Esophagus squamous epithelium (tissue), 5 donors: ENCODE measurements at regions not wholly inside any gene's neighbourhood (a gene's known extent, or its start where the extent isn't known, plus 50 kb on each side); places are given as distances from the start of the nearest gene placed in this dataset.

ENCODE experiments used
- DNase-seq: peaks from one replicate; lab custom pipeline; 2025; lab: John Stamatoyannopoulos, UW
- H3K27ac ChIP-seq, 4 donors: fragments of 200-600 bp; sonication (generic); one replicate each; pipeline ENCODE4 v1.5.1; 2016 to 2019; ENCODE audit warnings: mild to moderate bottlenecking in 1 of 4
- H3K27me3 ChIP-seq, 4 donors: fragments of 200-600 bp; sonication (generic); 1 replicate in 3 of 4; 2 replicates in 1 of 4; pipeline versions ENCODE4 v1.5.1 to v1.6.0; 2017 to 2021; ENCODE audit warnings: antibody characterized with exemption in 1 of 4
- H3K36me3 ChIP-seq, 3 donors: fragments of 200-600 bp; sonication (generic); one replicate each; pipeline ENCODE4 v1.5.1; 2016 to 2019
- H3K4me1 ChIP-seq, 3 donors: fragments of 200-600 bp; sonication (generic); one replicate each; pipeline ENCODE4 v1.5.1; 2017 to 2019
- H3K4me3 ChIP-seq, 4 donors: fragments of 200-600 bp; sonication (generic); 1 replicate in 3 of 4; 2 replicates in 1 of 4; pipeline ENCODE4 v1.5.1; 2016 to 2019; ENCODE audit warnings: mild to moderate bottlenecking in 2 of 4, moderate library complexity in 1 of 4
- H3K9me3 ChIP-seq, 3 donors: fragments of 200-600 bp; sonication (generic); one replicate each; pipeline ENCODE4 v1.5.1; 2016 to 2019
- POLR2A ChIP-seq, 4 donors: fragments of 450-650 bp; IDR thresholded peaks; one replicate each; pipeline ENCODE4 v1.6.1; 2017; ENCODE audit warnings: antibody characterized with exemption in 4 of 4, mild to moderate bottlenecking in 4 of 4, moderate library complexity in 3 of 4
- WGBS, 2 donors: methylation state at CpG; one replicate each; pipeline ENCODE4 v1.1.5; 2018; 5-methylcytosine and 5-hydroxymethylcytosine counted together
- intact Hi-C: fragments of 100-400 bp; cut with DNase I; formaldehyde crosslinking; loops from one replicate; pipeline ENCODE4 v1.15.0; 2022
- TF ChIP-seq, protein P1 (sequence below), 6 experiments: fragments of 450-650 bp in 4 of 6; fragments of 200-600 bp in 2 of 6; sonication (generic) in 2 of 6; IDR thresholded peaks; one replicate each; pipeline ENCODE4 v1.5.1; 2016 to 2019; ENCODE audit warnings: antibody characterized with exemption in 6 of 6, mild to moderate bottlenecking in 4 of 6, moderate library complexity in 4 of 6
- donor health status: DM: yes; HTN: yes; CAD: no.

- no peaks in the 10 kb centered on the region for H3K36me3 ChIP-seq
- DNase-seq = no peak
- no peaks in the 10 kb centered on the region for H3K9me3 ChIP-seq
- no peaks in the 10 kb centered on the region for H3K4me1 ChIP-seq
- no peak overlapping the region for H3K27ac ChIP-seq
- intact Hi-C loops = no loop called here
- H3K4me3 ChIP-seq = no peak overlapping the region
- WGBS, 2 donors = 60 to 65% methylated on average over 5 to 6 of the region's 6 CpGs
- TF ChIP-seq, protein P1, sequence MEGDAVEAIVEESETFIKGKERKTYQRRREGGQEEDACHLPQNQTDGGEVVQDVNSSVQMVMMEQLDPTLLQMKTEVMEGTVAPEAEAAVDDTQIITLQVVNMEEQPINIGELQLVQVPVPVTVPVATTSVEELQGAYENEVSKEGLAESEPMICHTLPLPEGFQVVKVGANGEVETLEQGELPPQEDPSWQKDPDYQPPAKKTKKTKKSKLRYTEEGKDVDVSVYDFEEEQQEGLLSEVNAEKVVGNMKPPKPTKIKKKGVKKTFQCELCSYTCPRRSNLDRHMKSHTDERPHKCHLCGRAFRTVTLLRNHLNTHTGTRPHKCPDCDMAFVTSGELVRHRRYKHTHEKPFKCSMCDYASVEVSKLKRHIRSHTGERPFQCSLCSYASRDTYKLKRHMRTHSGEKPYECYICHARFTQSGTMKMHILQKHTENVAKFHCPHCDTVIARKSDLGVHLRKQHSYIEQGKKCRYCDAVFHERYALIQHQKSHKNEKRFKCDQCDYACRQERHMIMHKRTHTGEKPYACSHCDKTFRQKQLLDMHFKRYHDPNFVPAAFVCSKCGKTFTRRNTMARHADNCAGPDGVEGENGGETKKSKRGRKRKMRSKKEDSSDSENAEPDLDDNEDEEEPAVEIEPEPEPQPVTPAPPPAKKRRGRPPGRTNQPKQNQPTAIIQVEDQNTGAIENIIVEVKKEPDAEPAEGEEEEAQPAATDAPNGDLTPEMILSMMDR (IDR thresholded peaks at IDR 0.05) = no peak
- no peak for TF ChIP-seq POLR2A (IDR thresholded peaks at IDR 0.05)
- no peaks in the 10 kb centered on the region for H3K27me3 ChIP-seq
Observed at GRCh38 chr12:85445060-85445938, 165.3 kb downstream of the ALX1 start.

DNA sequence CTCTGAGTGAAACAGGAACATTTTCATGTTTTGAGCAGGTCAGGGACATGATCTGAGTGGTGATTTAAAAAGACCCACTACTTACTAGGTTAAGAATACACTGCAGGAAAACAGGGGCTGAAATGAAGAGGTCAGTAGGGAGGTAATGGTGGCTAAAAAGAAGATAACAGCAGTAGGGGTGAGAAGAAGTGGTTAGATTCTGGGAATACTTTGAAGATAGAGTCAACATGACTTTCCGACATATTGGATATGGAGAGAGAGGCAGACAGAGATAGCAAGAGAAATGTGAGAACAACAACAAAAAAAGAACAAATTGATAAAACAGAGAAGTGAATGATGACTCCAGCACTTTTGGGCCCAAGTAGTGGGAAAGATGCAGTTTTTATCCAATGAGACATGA, 168.0 kb downstream of the ALX1 start:
- no peak for DNase-seq
- H3K36me3 ChIP-seq = no peaks in the 10 kb centered on the region
- TF ChIP-seq, protein P1 (IDR thresholded peaks at IDR 0.05) = no peak
- no peak for TF ChIP-seq POLR2A (IDR thresholded peaks at IDR 0.05)
- no peaks in the 10 kb centered on the region for H3K9me3 ChIP-seq
- H3K4me1 ChIP-seq = no peaks in the 10 kb centered on the region
- H3K27ac ChIP-seq = no peak overlapping the region
- no peaks in the 10 kb centered on the region for H3K27me3 ChIP-seq
- intact Hi-C loops = no loop called here
- H3K4me3 ChIP-seq = no peak overlapping the region
- 68 to 83% methylated on average over 1 of the region's 1 CpG for WGBS, 2 donors

GRCh38 chr12:85448548-85449139, 168.6 kb downstream of the ALX1 start:
- Histone ChIP-seq H3K36me3 (no peaks in the 10 kb centered on the region), H3K27me3 (no peaks in the 10 kb centered on the region), H3K4me3 (no peak overlapping the region), H3K27ac (no peak overlapping the region), H3K9me3 (no peaks in the 10 kb centered on the region), H3K4me1 (no peaks in the 10 kb centered on the region)
- no peak for TF ChIP-seq POLR2A (IDR thresholded peaks at IDR 0.05)
- TF ChIP-seq, protein P1 (IDR thresholded peaks at IDR 0.05) = peak in 3 of 6 experiments; percentile 10 to 42 (median 11)
- intact Hi-C loops = no loop called here
- no peak for DNase-seq
- 36 to 37% methylated on average over 4 of the region's 4 CpGs for WGBS, 2 donors

DNA sequence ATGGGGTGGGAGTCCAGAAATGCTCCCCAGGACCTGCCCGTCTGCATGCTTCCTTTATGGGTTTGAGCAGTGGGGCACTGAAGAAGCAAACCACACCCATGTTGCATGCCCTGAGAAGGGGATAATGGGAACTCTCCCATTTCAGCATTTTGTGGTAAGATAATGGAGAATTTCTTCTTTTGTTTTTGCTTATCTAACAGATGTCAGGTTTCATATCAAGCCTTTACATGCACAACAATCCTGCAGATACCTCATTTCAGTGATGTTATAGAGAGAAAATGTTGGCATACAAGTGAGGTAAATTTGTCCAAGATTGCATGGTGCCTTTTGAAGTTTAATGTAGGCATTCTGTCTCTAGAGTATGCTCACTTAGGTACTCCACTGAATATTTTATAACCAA, 177.0 kb downstream of the ALX1 start:
- DNase-seq = no peak
- no peaks in the 10 kb centered on the region for H3K9me3 ChIP-seq
- H3K4me1 ChIP-seq = peaks cover 0 to 4% (median 0%) of the 10 kb centered on the region in 3 donors
- TF ChIP-seq, protein P1 (IDR thresholded peaks at IDR 0.05) = no peak
- TF ChIP-seq POLR2A (IDR thresholded peaks at IDR 0.05) = no peak
- no peak overlapping the region for H3K27ac ChIP-seq
- H3K4me3 ChIP-seq = no peak overlapping the region
- WGBS, 2 donors = 89 to 100% methylated on average over 1 of the region's 1 CpG
- H3K36me3 ChIP-seq = no peaks in the 10 kb centered on the region
- intact Hi-C loops = no loop called here
- H3K27me3 ChIP-seq = no peaks in the 10 kb centered on the region

- no peak for DNase-seq
- H3K27me3 ChIP-seq = peaks cover 0 to 4% (median 0%) of the 10 kb centered on the region in 4 donors
- TF ChIP-seq POLR2A (IDR thresholded peaks at IDR 0.05) = no peak
- TF ChIP-seq, protein P1 (IDR thresholded peaks at IDR 0.05) = no peak
- no peaks in the 10 kb centered on the region for H3K9me3 ChIP-seq
- no peak overlapping the region for H3K4me3 ChIP-seq
- H3K4me1 ChIP-seq = peaks cover 0 to 13% (median 3%) of the 10 kb centered on the region in 3 donors
- H3K27ac ChIP-seq = no peak overlapping the region
- WGBS, 2 donors = 62 to 66% methylated on average over 4 of the region's 4 CpGs
- intact Hi-C loops = no loop called here
- no peaks in the 10 kb centered on the region for H3K36me3 ChIP-seq
Observed at GRCh38 chr12:85461127-85461526, 181.1 kb downstream of the ALX1 start.
